GM18508 (cell line): ENCODE measurements at regions not wholly inside any gene's neighbourhood (a gene's known extent, or its start where the extent isn't known, plus 50 kb on each side); places are given as distances from the start of the nearest gene placed in this dataset.
A peak's percentile ranks its signal among the peaks of the same experiment; 100 is the strongest.

Experiments
- ATAC-seq: cut with Tn5 transposase; IDR thresholded peaks from one replicate; pipeline ENCODE4 v1.9.1; 2021; ENCODE audit warnings: moderate number of reproducible peaks; ENCODE audit not compliant: insufficient read depth, unreplicated experiment

- ATAC-seq, result no peak
Observed at GRCh38 chr14:49994951-49995561, 102.2 kb downstream of the ARF6 start.

GRCh38 chr14:49997991-49998390 lies 105.1 kb downstream of the ARF6 start:
- ATAC-seq, result no peak

GRCh38 chr14:49999146-49999761 lies 106.4 kb downstream of the ARF6 start:
- peak; percentile 55 for ATAC-seq

GRCh38 chr14:49999826-50000379 lies 107.0 kb downstream of the ARF6 start:
- ATAC-seq, result no peak

GRCh38 chr14:50000380-50001150 lies 107.7 kb downstream of the ARF6 start:
- no peak for ATAC-seq

- peak; percentile 5 for ATAC-seq
Observed at GRCh38 chr14:50001151-50001998, 108.5 kb downstream of the ARF6 start.

- ATAC-seq, result peak; percentile 28
Observed at GRCh38 chr14:50001999-50002925, 109.4 kb downstream of the ARF6 start.

- no peak for ATAC-seq
Observed at GRCh38 chr14:50002926-50003212, 110.0 kb downstream of the ARF6 start.

GRCh38 chr14:50003213-50004021 lies 110.5 kb downstream of the ARF6 start:
- ATAC-seq, result no peak

GRCh38 chr14:50006141-50006540 lies 110.2 kb downstream of the VCPKMT start:
- no peak for ATAC-seq

GRCh38 chr14:50007123-50007903 lies 109.1 kb downstream of the VCPKMT start:
- ATAC-seq, result no peak

- ATAC-seq, result no peak
Observed at GRCh38 chr14:50008562-50008961, 107.8 kb downstream of the VCPKMT start.

- ATAC-seq, result no peak
Observed at GRCh38 chr14:50008974-50009373, 107.4 kb downstream of the VCPKMT start.

- no peak for ATAC-seq
Observed at GRCh38 chr14:50010752-50011151, 105.6 kb downstream of the VCPKMT start.

- no peak for ATAC-seq
Observed at GRCh38 chr14:50011242-50011641, 105.1 kb downstream of the VCPKMT start.

GRCh38 chr14:50012644-50013043 lies 103.7 kb downstream of the VCPKMT start:
- ATAC-seq, result no peak

GRCh38 chr14:50013198-50013918 lies 103.0 kb downstream of the VCPKMT start:
- no peak for ATAC-seq
